Bronchial epithelial cell (primary cell): ENCODE measurements at regions not wholly inside any gene's neighbourhood (a gene's known extent, or its start where the extent isn't known, plus 50 kb on each side); places are given as distances from the start of the nearest gene placed in this dataset.
A peak's percentile ranks its signal among the peaks of the same experiment; 100 is the strongest.

Experiments used
- DNase-seq: peaks from one replicate; pipeline ENCODE4 v3.0.0-alpha.2; 2010; ENCODE audit warnings: low read depth
- FAIRE-seq: peaks from 2 replicates; lab custom pipeline; 2011; peaks lifted over from hg19 to GRCh38; lab: Jason Lieb, UNC
- H3K27me3 ChIP-seq: 2 replicates; pipeline ENCODE4 v1.5.1; 2011; ENCODE audit warnings: low read length; ENCODE audit not compliant: control insufficient read depth, insufficient read depth
- H3K36me3 ChIP-seq: 2 replicates; pipeline ENCODE4 v1.5.1; 2011; ENCODE audit warnings: low read length; ENCODE audit not compliant: control insufficient read depth, insufficient read depth
- H3K4me3 ChIP-seq: 2 replicates; pipeline ENCODE4 v1.5.1; 2011; ENCODE audit warnings: mild to moderate bottlenecking, low read depth, low read length, control low read depth
- TF ChIP-seq, protein P1 (sequence below): IDR thresholded peaks from 2 replicates; pipeline ENCODE4 v1.5.1; 2011; ENCODE audit warnings: mild to moderate bottlenecking, moderate library complexity, low read length, control low read depth, inconsistent platforms; ENCODE audit not compliant: insufficient read depth, severe bottlenecking

DNA sequence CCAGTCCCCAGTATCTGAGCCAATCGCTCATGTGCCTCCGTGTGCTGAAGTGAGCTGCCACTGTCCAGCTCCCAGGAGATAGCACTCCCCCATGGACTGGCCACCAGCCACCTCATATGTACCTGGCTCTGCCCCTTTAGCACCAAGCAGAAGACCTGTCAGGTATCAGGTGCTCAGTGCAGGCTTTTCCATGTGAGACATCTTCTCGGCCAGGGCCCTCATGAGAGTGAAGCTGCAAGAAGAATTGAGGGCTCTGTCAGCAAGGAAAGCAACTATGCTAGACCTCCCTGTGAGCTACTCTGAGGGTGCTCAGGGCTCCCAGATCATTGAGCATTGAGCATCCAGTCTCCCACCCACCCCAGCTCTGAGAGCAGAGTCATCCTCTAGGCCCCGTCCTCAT, 264.2 kb upstream of the ADAMTS16 start:
- no peaks in the 10 kb centered on the region for H3K27me3 ChIP-seq
- FAIRE-seq (no peak), DNase-seq (no peak)
- H3K4me3 ChIP-seq: no peak overlapping the region
- no peaks in the 10 kb centered on the region for H3K36me3 ChIP-seq
- TF ChIP-seq, protein P1, sequence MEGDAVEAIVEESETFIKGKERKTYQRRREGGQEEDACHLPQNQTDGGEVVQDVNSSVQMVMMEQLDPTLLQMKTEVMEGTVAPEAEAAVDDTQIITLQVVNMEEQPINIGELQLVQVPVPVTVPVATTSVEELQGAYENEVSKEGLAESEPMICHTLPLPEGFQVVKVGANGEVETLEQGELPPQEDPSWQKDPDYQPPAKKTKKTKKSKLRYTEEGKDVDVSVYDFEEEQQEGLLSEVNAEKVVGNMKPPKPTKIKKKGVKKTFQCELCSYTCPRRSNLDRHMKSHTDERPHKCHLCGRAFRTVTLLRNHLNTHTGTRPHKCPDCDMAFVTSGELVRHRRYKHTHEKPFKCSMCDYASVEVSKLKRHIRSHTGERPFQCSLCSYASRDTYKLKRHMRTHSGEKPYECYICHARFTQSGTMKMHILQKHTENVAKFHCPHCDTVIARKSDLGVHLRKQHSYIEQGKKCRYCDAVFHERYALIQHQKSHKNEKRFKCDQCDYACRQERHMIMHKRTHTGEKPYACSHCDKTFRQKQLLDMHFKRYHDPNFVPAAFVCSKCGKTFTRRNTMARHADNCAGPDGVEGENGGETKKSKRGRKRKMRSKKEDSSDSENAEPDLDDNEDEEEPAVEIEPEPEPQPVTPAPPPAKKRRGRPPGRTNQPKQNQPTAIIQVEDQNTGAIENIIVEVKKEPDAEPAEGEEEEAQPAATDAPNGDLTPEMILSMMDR: no peak

DNA sequence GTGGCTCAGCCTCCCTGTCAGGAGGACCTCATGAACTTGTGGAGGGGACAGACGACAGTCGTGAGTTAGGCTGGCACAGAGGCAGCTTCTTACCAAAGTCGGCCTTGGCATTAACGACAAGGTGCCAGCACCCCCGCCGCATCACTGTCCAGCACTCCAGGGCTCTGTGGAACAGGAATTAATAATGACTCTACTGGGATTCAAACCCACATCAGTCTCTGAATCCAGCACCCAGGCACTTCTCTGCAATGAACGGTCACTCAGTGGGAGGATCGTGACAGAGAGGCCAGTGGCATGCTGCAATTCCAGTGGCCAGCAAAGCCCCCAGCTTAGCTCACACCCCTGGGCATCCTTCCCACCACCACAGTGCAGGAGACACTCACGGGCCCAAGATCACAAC, 263.3 kb upstream of the ADAMTS16 start:
- H3K4me3 ChIP-seq: no peak overlapping the region
- TF ChIP-seq, protein P1: no peak
- DNase-seq (no peak), FAIRE-seq (no peak)
- no peaks in the 10 kb centered on the region for H3K27me3 ChIP-seq
- no peaks in the 10 kb centered on the region for H3K36me3 ChIP-seq

DNA sequence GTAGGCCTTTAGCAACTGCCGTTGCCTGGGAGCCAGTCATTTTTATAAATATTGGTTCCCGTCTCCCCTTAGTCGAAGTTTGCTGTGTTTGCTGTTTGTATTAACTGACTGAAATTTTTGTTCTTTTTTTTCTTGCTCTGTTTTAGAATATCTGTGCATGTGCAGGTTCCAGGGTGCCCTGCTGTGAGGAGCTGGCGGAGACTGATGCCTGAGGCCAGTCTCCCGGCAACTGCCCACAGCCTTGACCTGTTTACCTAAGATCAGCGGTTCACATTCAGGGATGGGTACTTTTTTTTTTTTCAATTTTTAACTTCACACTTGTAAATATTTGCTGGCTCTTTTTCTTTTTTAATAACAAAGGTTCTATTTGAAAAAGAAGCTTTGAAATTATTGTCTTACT, 262.6 kb upstream of the ADAMTS16 start:
- no peak overlapping the region for H3K4me3 ChIP-seq
- H3K36me3 ChIP-seq: no peaks in the 10 kb centered on the region
- TF ChIP-seq, protein P1: no peak
- DNase-seq: no peak
- no peak for FAIRE-seq
- H3K27me3 ChIP-seq: no peaks in the 10 kb centered on the region

DNA sequence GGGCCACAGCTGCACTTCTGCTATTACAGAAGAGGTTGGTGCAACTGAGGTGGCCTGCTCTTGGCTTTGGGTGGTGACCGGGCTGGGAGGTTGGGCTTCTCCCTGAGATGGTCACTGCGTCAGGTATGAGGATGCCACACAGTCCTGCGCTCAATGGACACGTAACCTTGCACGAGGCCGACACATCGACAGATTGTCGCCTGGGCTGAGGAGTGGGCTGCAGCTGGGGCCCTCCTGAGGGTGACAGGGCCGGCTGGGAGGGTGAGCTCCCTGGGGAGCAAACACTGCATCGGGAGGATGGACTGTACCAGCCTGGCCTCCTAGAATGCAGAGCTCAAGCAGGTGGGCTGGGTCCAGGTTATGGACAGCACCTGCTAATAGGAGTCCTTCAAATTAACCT, 261.1 kb upstream of the ADAMTS16 start:
- TF ChIP-seq, protein P1: no peak
- Histone ChIP-seq H3K36me3 (no peaks in the 10 kb centered on the region), H3K4me3 (no peak overlapping the region), H3K27me3 (no peaks in the 10 kb centered on the region)
- FAIRE-seq: no peak
- DNase-seq: no peak

DNA sequence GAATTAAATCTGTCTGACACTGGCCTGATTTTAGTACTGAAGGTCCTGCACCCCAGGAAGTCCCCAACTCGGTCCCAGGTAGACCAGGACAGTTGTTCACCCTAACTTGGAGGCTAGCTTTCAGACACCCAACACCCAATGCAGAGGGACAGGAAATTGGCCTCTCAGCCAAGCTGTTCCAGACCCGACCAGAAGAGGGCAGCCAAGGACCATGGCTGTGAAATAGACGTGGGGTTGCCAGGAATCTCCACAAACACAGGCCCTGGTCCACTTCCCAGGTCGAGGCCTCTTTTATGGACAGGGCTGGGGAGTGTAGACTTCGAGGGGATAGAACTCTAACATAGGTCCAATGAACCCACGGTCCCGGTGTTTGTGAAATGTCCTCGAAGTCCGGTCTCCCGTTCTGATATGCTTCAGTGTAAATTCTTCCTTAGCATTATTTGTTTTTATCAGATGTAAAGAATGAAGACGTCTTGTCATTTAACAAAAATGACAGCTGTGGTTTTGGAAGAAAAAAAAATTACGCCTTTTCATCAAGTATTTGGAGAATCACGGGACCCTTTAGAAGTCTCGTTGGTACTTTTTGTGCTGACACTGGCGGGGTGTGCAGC, 260.3 kb upstream of the ADAMTS16 start:
- Histone ChIP-seq H3K27me3 (no peaks in the 10 kb centered on the region), H3K4me3 (no peak overlapping the region), H3K36me3 (no peaks in the 10 kb centered on the region)
- no peak for FAIRE-seq
- peak; percentile 50 for DNase-seq
- TF ChIP-seq, protein P1: peak; percentile 89

- TF ChIP-seq, protein P1: no peak
- H3K27me3 ChIP-seq: no peaks in the 10 kb centered on the region
- no peak for DNase-seq
- H3K4me3 ChIP-seq: no peak overlapping the region
- no peaks in the 10 kb centered on the region for H3K36me3 ChIP-seq
- no peak for FAIRE-seq
Observed at GRCh38 chr5:4880304-4880741, 259.8 kb upstream of the ADAMTS16 start.
